Right cardiac atrium (tissue), 5 donors: ENCODE measurements at regions not wholly inside any gene's neighbourhood (a gene's known extent, or its start where the extent isn't known, plus 50 kb on each side); places are given as distances from the start of the nearest gene placed in this dataset.

ENCODE experiments used
- ATAC-seq, 2 donors: fragments of 200-7000 bp; cut with Tn5 transposase; one replicate each; pipeline versions ENCODE4 v1.8.0 to v1.9.1; 2020; ENCODE audit warnings: moderate library complexity in 2 of 2, mild to moderate bottlenecking in 1 of 2
- DNase-seq, 3 donors: peaks; one replicate each; pipeline ENCODE4 v3.0.0-alpha.2; 2020
- H3K27ac ChIP-seq: one replicate; pipeline ENCODE4 v1.5.1; 2013; ENCODE audit warnings: mild to moderate bottlenecking, low read length, control low read depth, moderate library complexity
- H3K27me3 ChIP-seq: one replicate; pipeline ENCODE4 v1.6.1; 2013; ENCODE audit not compliant: control insufficient read depth, insufficient read depth
- H3K4me1 ChIP-seq: one replicate; pipeline ENCODE4 v1.6.1; 2013; ENCODE audit warnings: low read length; ENCODE audit not compliant: control insufficient read depth, insufficient read depth
- H3K4me3 ChIP-seq: one replicate; pipeline ENCODE4 v1.5.1; 2013; ENCODE audit warnings: low read length, control low read depth
- H3K9me3 ChIP-seq: one replicate; pipeline ENCODE4 v1.6.1; 2013; ENCODE audit warnings: low read length; ENCODE audit not compliant: control insufficient read depth
- WGBS: extraction: QIAGEN DNeasy Blood & Tissue Kit; methylation state at CpG from one replicate; pipeline ENCODE4 v1.1.7; 2013; 5-methylcytosine and 5-hydroxymethylcytosine counted together
- intact Hi-C, 4 donors: fragments of 100-400 bp; cut with DNase I; formaldehyde crosslinking; loops; one replicate each; pipeline versions ENCODE4 v1.11.0 to v1.14.0; 2022 to 2023
- donor health status: healthy with polysubstance abuse.
- donor health status: DM: no; HTN: yes; CAD: no.
- donor health status: DM: no; HTN: no; CAD: no.
- donor health status: DM: no; HTN: yes; CAD: no; lungs with severe emphysema.
- donor health status: DM: yes; HTN: yes; CAD: no.

GRCh38 chr7:148950806-148951205 is 66.7 kb upstream of the EZH2 start:
- DNase-seq (no peak), ATAC-seq (no peak)
- 94% methylated on average over 4 of the region's 4 CpGs for WGBS
- Histone ChIP-seq H3K4me3 (no peak overlapping the region), H3K4me1 (no peaks in the 10 kb centered on the region), H3K9me3 (no peaks in the 10 kb centered on the region), H3K27me3 (no peaks in the 10 kb centered on the region), H3K27ac (no peak overlapping the region)
- intact Hi-C loops = no loop called here

- Histone ChIP-seq H3K4me1 (no peaks in the 10 kb centered on the region), H3K9me3 (no peaks in the 10 kb centered on the region), H3K27me3 (no peaks in the 10 kb centered on the region), H3K4me3 (no peak overlapping the region), H3K27ac (no peak overlapping the region)
- DNase-seq = peak in 1 of 3 donors; percentile 49
- no peak for ATAC-seq
- 58% methylated on average over 8 of the region's 8 CpGs for WGBS
- intact Hi-C loops = no loop called here
These were observed 61.1 kb upstream of the EZH2 start for GRCh38 chr7:148944935-148945934.

- no peak overlapping the region for H3K27ac ChIP-seq
- H3K4me3 ChIP-seq = peak overlapping the region; percentile 62
- peak; percentile 43 to 79 (median 70) for DNase-seq
- intact Hi-C loops = no loop called here
- H3K9me3 ChIP-seq = no peaks in the 10 kb centered on the region
- 10% methylated on average over 17 of the region's 17 CpGs for WGBS
- H3K4me1 ChIP-seq = no peaks in the 10 kb centered on the region
- peak; percentile 69 to 77 for ATAC-seq
- no peaks in the 10 kb centered on the region for H3K27me3 ChIP-seq
These were observed 57.6 kb upstream of the EZH2 start for GRCh38 chr7:148941598-148942275.

GRCh38 chr7:148940702-148941597 is 56.9 kb upstream of the EZH2 start:
- Histone ChIP-seq H3K27ac (peak overlapping the region; percentile 59), H3K27me3 (no peaks in the 10 kb centered on the region), H3K9me3 (no peaks in the 10 kb centered on the region), H3K4me1 (no peaks in the 10 kb centered on the region), H3K4me3 (peak overlapping the region; percentile 62)
- ATAC-seq (peak; percentile 97 to 98), DNase-seq (peak; percentile 88 to 94 (median 93))
- 1% methylated on average over 43 of the region's 43 CpGs for WGBS
- intact Hi-C loops = no loop called here

GRCh38 chr7:148939128-148939755 is 55.2 kb upstream of the EZH2 start:
- Histone ChIP-seq H3K9me3 (no peaks in the 10 kb centered on the region), H3K27ac (no peak overlapping the region), H3K27me3 (no peaks in the 10 kb centered on the region), H3K4me1 (no peaks in the 10 kb centered on the region), H3K4me3 (no peak overlapping the region)
- intact Hi-C loops = loop anchor here in 1 of 4 donors (5.0 kb wide), 1 partner anchor 52 kb away; no protein-coding TSS in a partner anchor
- WGBS = 100% methylated on average over 1 of the region's 1 CpG
- ATAC-seq = no peak
- DNase-seq = no peak

- Histone ChIP-seq H3K4me1 (no peaks in the 10 kb centered on the region), H3K27ac (no peak overlapping the region), H3K27me3 (no peaks in the 10 kb centered on the region), H3K9me3 (no peaks in the 10 kb centered on the region), H3K4me3 (no peak overlapping the region)
- ATAC-seq (no peak), DNase-seq (no peak)
- intact Hi-C loops = loop anchor here in 1 of 4 donors (5.0 kb wide), 1 partner anchor 48 kb away; no protein-coding TSS in a partner anchor
- WGBS = 95% methylated on average over 5 of the region's 5 CpGs
These were observed 51.4 kb upstream of the EZH2 start for GRCh38 chr7:148935451-148935850.
